ENCODE measurements at regions not wholly inside any gene's neighbourhood (a gene's known extent, or its start where the extent isn't known, plus 50 kb on each side); places are given as distances from the start of the nearest gene placed in this dataset.

DNA sequence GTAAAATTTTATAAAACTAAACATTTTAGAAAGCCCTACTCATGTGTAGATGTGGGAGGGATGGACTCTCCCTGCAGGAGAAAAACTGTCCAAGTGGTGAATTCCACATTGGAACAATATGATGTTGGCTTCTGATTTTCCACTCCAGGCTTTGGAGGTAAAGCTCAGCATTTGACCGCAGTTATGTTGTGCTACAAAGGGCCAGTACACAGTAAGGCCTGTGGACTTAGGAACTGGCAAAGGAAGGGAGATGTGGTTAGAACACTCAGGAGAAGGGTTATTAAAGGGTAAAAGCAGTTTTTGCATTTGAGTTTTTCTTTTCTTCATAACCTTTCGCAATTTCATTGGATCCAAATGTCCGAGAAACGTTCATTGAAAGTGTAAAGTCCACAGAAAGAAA is 150.3 kb upstream of the SASH1 start:
- Histone ChIP-seq H3K9me3 (ENCODE audit: control insufficient read depth in 2 of 2, insufficient read depth in 1 of 2, low read length in 1 of 2) (no peaks in the 10 kb centered on the region), H3K4me1 (ENCODE audit: control insufficient read depth in 2 of 2, insufficient read depth in 2 of 2, low read length in 2 of 2) (no peaks in the 10 kb centered on the region), H3K36me3 (ENCODE audit: control insufficient read depth in 2 of 2, insufficient read depth in 2 of 2, low read length in 1 of 2) (no peaks in the 10 kb centered on the region), H3K27ac (ENCODE audit: low read depth in 1 of 2, low read length in 1 of 2) (no peak overlapping the region), H3K27me3 (ENCODE audit: control insufficient read depth in 2 of 2, insufficient read depth in 1 of 2, low read length in 1 of 2) (peaks cover 25 to 74% of the 10 kb centered on the region in 2 donors), H3K4me3 (ENCODE audit: low read length in 2 of 2) (no peak overlapping the region)
- DNase-seq (ENCODE audit: low read depth in 6 of 9, low spot score in 9 of 9), result no peak
- WGBS, result 96% methylated on average over 4 of the region's 4 CpGs

DNA sequence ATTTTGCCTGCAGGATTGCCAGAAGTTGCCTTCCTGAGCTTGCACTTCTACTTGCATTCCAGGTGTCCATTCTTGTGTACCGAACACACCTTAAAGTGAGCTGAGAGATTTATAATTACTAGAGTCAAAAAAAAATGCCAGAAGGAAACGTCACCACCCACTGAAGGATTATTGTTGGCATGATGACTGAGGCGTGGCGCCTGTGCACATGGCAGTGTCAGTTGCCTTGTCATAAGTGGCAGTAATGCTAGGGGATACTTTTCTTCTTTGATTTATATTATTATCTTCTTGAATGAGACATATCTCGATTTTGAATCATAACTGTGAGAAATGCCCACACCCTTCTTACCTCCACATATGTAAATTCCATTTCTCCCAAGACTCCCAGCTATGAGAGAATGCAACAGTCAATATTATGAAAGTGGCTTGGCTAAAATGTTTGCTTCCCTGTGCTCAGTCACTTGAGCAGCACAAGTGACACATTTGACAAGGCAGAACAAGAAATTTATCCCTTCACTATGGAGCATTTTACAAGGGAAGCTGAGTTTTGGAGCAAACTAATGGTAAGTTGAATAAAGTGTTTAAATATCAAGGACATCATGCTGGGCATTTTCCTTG is 149.5 kb upstream of the SASH1 start:
- Histone ChIP-seq H3K4me1 (ENCODE audit: control insufficient read depth in 2 of 2, insufficient read depth in 2 of 2, low read length in 2 of 2) (no peaks in the 10 kb centered on the region), H3K9me3 (ENCODE audit: control insufficient read depth in 2 of 2, insufficient read depth in 1 of 2, low read length in 1 of 2) (no peaks in the 10 kb centered on the region), H3K27me3 (ENCODE audit: control insufficient read depth in 2 of 2, insufficient read depth in 1 of 2, low read length in 1 of 2) (peaks cover 33 to 79% of the 10 kb centered on the region in 2 donors), H3K4me3 (ENCODE audit: low read length in 2 of 2) (no peak overlapping the region), H3K36me3 (ENCODE audit: control insufficient read depth in 2 of 2, insufficient read depth in 2 of 2, low read length in 1 of 2) (no peaks in the 10 kb centered on the region), H3K27ac (ENCODE audit: low read depth in 1 of 2, low read length in 1 of 2) (no peak overlapping the region)
- WGBS, result 89% methylated on average over 5 of the region's 5 CpGs
- no peak for DNase-seq (ENCODE audit: low read depth in 6 of 9, low spot score in 9 of 9)

DNA sequence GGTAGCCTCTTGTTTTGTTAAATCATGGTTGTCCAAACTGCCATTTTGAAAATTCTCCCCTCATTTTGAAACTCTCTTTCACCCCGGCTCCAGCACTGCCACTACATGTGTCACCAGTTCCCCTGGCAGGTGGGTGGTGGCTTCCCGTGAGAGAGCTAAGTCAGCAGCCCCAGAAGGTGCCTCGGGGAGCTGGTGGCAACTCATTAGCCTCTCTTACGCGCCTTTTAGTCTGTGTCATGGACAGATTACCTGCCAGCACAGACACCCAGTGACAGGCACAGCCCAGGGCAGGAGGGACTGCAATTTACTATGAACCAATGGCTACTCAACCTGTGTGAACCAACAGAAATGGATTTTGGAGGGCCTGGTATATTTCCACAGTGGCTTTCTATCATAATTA is 147.1 kb upstream of the SASH1 start:
- no peak for DNase-seq (ENCODE audit: low read depth in 6 of 9, low spot score in 9 of 9)
- H3K36me3 ChIP-seq (ENCODE audit: control insufficient read depth in 2 of 2, insufficient read depth in 2 of 2, low read length in 1 of 2), result no peaks in the 10 kb centered on the region
- H3K4me1 ChIP-seq (ENCODE audit: control insufficient read depth in 2 of 2, insufficient read depth in 2 of 2, low read length in 2 of 2), result peaks cover 3 to 5% of the 10 kb centered on the region in 2 donors
- H3K4me3 ChIP-seq (ENCODE audit: low read length in 2 of 2), result no peak overlapping the region
- no peak overlapping the region for H3K27ac ChIP-seq (ENCODE audit: low read depth in 1 of 2, low read length in 1 of 2)
- H3K9me3 ChIP-seq (ENCODE audit: control insufficient read depth in 2 of 2, insufficient read depth in 1 of 2, low read length in 1 of 2), result no peaks in the 10 kb centered on the region
- H3K27me3 ChIP-seq (ENCODE audit: control insufficient read depth in 2 of 2, insufficient read depth in 1 of 2, low read length in 1 of 2), result peaks cover 42 to 82% of the 10 kb centered on the region in 2 donors
- WGBS, result 93% methylated on average over 5 of the region's 5 CpGs

DNA sequence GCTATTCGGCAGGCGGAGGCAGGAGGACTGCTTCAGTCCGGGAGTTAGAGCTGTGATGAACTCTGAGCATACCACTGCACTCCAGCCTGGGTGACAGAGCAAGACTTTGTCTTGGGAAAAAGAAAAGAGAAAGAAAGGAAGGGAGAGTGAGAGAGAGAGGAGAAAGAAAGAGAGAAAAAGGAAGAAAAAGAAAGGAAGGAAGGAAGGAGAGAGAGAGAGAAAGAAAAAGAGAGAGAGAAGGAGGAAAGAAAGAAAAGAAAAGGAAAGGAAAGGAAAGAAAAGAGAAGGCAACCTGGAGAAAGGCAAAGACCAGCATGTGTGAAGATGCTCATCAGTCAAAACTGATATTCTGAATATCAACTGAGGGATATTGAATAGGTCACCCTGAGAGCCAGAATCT is 143.1 kb upstream of the SASH1 start:
- no peak for DNase-seq (ENCODE audit: low read depth in 6 of 9, low spot score in 9 of 9)
- 95% methylated on average over 3 of the region's 3 CpGs for WGBS
- Histone ChIP-seq H3K4me3 (ENCODE audit: low read length in 2 of 2) (no peak overlapping the region), H3K36me3 (ENCODE audit: control insufficient read depth in 2 of 2, insufficient read depth in 2 of 2, low read length in 1 of 2) (no peaks in the 10 kb centered on the region), H3K27ac (ENCODE audit: low read depth in 1 of 2, low read length in 1 of 2) (no peak overlapping the region), H3K4me1 (ENCODE audit: control insufficient read depth in 2 of 2, insufficient read depth in 2 of 2, low read length in 2 of 2) (peaks cover 14 to 37% of the 10 kb centered on the region in 2 donors), H3K9me3 (ENCODE audit: control insufficient read depth in 2 of 2, insufficient read depth in 1 of 2, low read length in 1 of 2) (peaks cover 1 to 4% of the 10 kb centered on the region in 2 donors), H3K27me3 (ENCODE audit: control insufficient read depth in 2 of 2, insufficient read depth in 1 of 2, low read length in 1 of 2) (peaks cover 55 to 81% of the 10 kb centered on the region in 2 donors)

DNA sequence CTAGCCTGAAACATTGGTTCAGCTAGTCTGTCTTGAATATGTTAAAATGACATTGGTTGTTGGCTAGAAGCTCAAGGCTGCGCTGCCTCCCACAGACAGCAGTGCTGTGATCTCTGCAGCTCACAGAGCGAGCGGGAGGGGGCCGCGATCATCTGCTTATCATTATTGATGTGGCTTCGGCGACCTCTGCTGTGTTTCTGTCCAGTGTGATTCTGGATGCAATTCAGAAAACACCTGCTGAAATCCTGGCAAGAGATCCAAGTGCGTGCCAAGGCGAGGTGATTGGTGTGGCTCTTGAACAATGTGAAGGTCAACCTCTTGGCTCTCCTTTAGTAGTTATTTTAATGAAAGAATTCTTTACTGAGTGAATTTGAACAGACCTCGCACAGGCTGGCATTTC is 142.3 kb upstream of the SASH1 start:
- WGBS, result 72% methylated on average over 10 of the region's 10 CpGs
- Histone ChIP-seq H3K4me3 (ENCODE audit: low read length in 2 of 2) (no peak overlapping the region), H3K4me1 (ENCODE audit: control insufficient read depth in 2 of 2, insufficient read depth in 2 of 2, low read length in 2 of 2) (peaks cover 17 to 43% of the 10 kb centered on the region in 2 donors), H3K9me3 (ENCODE audit: control insufficient read depth in 2 of 2, insufficient read depth in 1 of 2, low read length in 1 of 2) (peaks cover 1 to 4% of the 10 kb centered on the region in 2 donors), H3K36me3 (ENCODE audit: control insufficient read depth in 2 of 2, insufficient read depth in 2 of 2, low read length in 1 of 2) (no peaks in the 10 kb centered on the region), H3K27me3 (ENCODE audit: control insufficient read depth in 2 of 2, insufficient read depth in 1 of 2, low read length in 1 of 2) (peaks cover 60 to 81% of the 10 kb centered on the region in 2 donors), H3K27ac (ENCODE audit: low read depth in 1 of 2, low read length in 1 of 2) (no peak overlapping the region)
- peak in 3 of 9 donors; percentile 12 to 34 (median 13) for DNase-seq (ENCODE audit: low read depth in 6 of 9, low spot score in 9 of 9)

DNA sequence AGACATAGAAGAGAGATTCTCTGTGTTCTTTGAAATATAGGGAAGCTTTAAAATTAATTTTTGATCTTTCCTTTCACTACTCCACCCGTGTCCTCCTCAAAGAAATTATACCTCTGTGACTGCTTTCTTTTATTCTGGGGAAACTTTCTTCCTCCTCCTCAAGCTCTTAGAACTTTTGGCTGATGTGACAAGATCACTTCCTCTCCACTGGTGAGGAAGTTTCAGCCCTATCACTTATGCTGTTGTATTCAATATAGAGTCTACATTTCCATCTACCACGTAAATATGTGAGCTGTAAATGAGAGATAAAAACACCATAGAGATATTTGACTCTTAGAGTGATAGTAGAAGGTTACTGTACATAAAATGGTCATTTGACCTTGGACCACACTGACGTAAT is 141.9 kb upstream of the SASH1 start:
- DNase-seq (ENCODE audit: low read depth in 6 of 9, low spot score in 9 of 9), result peak in 1 of 9 donors; percentile 29
- Histone ChIP-seq H3K36me3 (ENCODE audit: control insufficient read depth in 2 of 2, insufficient read depth in 2 of 2, low read length in 1 of 2) (no peaks in the 10 kb centered on the region), H3K27ac (ENCODE audit: low read depth in 1 of 2, low read length in 1 of 2) (no peak overlapping the region), H3K4me1 (ENCODE audit: control insufficient read depth in 2 of 2, insufficient read depth in 2 of 2, low read length in 2 of 2) (peaks cover 18 to 48% of the 10 kb centered on the region in 2 donors), H3K9me3 (ENCODE audit: control insufficient read depth in 2 of 2, insufficient read depth in 1 of 2, low read length in 1 of 2) (peaks cover 1 to 4% of the 10 kb centered on the region in 2 donors), H3K27me3 (ENCODE audit: control insufficient read depth in 2 of 2, insufficient read depth in 1 of 2, low read length in 1 of 2) (peaks cover 64 to 81% of the 10 kb centered on the region in 2 donors), H3K4me3 (ENCODE audit: low read length in 2 of 2) (no peak overlapping the region)
- WGBS, result 42% methylated on average over 3 of the region's 3 CpGs

DNA sequence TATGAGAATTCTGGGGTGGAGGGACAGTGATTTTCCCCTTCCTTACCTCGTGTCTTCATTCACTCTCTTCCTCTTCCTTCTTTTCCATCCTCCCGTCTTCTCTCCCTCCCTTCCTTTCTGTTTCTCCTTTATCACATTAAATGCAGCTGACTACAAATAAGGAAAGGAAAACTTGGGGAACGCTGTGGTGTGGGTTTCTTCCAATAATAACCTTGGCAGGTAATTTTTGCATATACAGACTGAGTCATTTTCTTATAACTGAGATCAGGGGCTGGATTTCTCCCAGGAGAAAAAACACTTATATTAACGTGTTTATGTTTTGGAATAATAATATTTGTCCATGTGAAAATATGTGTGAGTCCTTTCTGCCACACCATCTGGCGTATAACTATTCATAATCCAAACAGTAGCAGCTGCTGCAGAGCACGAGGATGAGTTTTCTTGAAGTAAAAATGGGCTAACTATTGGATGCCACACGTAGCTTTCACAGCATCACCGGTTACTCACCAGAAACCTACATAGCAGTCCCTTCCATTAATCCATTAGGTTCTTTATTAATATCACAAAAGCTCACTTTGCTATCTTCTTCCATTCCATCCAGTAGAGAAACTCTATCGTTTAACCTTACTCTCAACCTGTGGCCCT is 139.2 kb upstream of the SASH1 start:
- WGBS, result 57% methylated on average over 9 of the region's 9 CpGs
- H3K4me3 ChIP-seq (ENCODE audit: low read length in 2 of 2), result no peak overlapping the region
- peaks cover 18 to 49% of the 10 kb centered on the region in 2 donors for H3K4me1 ChIP-seq (ENCODE audit: control insufficient read depth in 2 of 2, insufficient read depth in 2 of 2, low read length in 2 of 2)
- peaks cover 64 to 81% of the 10 kb centered on the region in 2 donors for H3K27me3 ChIP-seq (ENCODE audit: control insufficient read depth in 2 of 2, insufficient read depth in 1 of 2, low read length in 1 of 2)
- H3K9me3 ChIP-seq (ENCODE audit: control insufficient read depth in 2 of 2, insufficient read depth in 1 of 2, low read length in 1 of 2), result peaks cover 1 to 4% of the 10 kb centered on the region in 2 donors
- no peak for DNase-seq (ENCODE audit: low read depth in 6 of 9, low spot score in 9 of 9)
- peak overlapping the region in 1 of 2 donors; percentile 50 for H3K27ac ChIP-seq (ENCODE audit: low read depth in 1 of 2, low read length in 1 of 2)
- H3K36me3 ChIP-seq (ENCODE audit: control insufficient read depth in 2 of 2, insufficient read depth in 2 of 2, low read length in 1 of 2), result no peaks in the 10 kb centered on the region

DNA sequence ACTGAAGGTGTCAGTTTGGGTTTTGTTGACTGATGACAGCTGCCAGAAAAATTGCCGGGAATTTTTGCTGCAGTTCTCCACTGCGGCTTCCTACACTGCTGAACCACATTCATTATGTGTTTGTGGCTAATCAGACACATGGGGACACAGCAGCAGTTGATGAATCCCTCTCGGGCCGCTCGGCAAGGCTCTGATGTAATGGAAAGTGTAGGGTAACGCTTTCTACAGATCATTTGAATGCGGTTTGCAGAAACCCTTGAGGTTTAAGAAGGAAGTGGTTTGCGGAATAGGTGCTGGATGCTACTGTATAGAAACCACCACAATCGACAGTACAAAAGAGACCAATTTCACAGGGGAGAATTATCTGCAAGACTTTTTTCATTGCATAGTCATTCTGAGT is 138.7 kb upstream of the SASH1 start:
- Histone ChIP-seq H3K27me3 (ENCODE audit: control insufficient read depth in 2 of 2, insufficient read depth in 1 of 2, low read length in 1 of 2) (peaks cover 65 to 82% of the 10 kb centered on the region in 2 donors), H3K9me3 (ENCODE audit: control insufficient read depth in 2 of 2, insufficient read depth in 1 of 2, low read length in 1 of 2) (peaks cover 1 to 4% of the 10 kb centered on the region in 2 donors), H3K4me1 (ENCODE audit: control insufficient read depth in 2 of 2, insufficient read depth in 2 of 2, low read length in 2 of 2) (peaks cover 18 to 49% of the 10 kb centered on the region in 2 donors), H3K4me3 (ENCODE audit: low read length in 2 of 2) (no peak overlapping the region), H3K36me3 (ENCODE audit: control insufficient read depth in 2 of 2, insufficient read depth in 2 of 2, low read length in 1 of 2) (no peaks in the 10 kb centered on the region), H3K27ac (ENCODE audit: low read depth in 1 of 2, low read length in 1 of 2) (peak overlapping the region in 1 of 2 donors; percentile 50)
- 4% methylated on average over 9 of the region's 9 CpGs for WGBS
- DNase-seq (ENCODE audit: low read depth in 6 of 9, low spot score in 9 of 9), result peak; percentile 74 to 98 (median 93)

DNA sequence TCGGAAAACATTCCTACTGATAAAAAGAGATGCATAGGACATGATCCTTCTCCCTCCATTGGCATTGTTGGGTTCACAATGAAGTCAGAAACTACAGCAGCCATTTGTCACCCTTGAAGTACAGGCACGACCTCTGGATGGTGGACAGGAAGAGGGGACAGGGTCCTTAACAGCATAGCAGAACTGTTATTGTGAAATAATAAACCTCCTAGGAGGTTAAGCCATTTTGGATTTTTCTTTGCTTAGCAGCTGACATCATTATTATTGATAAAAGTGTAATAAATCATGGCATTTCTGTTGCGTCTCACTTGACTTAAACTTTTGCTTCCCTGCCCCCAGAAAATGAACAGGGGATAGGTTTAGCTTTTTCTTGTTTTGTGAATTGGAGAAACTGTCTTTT is 134.3 kb upstream of the SASH1 start:
- no peak overlapping the region for H3K27ac ChIP-seq (ENCODE audit: low read depth in 1 of 2, low read length in 1 of 2)
- no peak for DNase-seq (ENCODE audit: low read depth in 6 of 9, low spot score in 9 of 9)
- peaks cover 63 to 85% of the 10 kb centered on the region in 2 donors for H3K27me3 ChIP-seq (ENCODE audit: control insufficient read depth in 2 of 2, insufficient read depth in 1 of 2, low read length in 1 of 2)
- no peak overlapping the region for H3K4me3 ChIP-seq (ENCODE audit: low read length in 2 of 2)
- 84% methylated on average over 3 of the region's 3 CpGs for WGBS
- peaks cover 11 to 24% of the 10 kb centered on the region in 2 donors for H3K4me1 ChIP-seq (ENCODE audit: control insufficient read depth in 2 of 2, insufficient read depth in 2 of 2, low read length in 2 of 2)
- no peaks in the 10 kb centered on the region for H3K36me3 ChIP-seq (ENCODE audit: control insufficient read depth in 2 of 2, insufficient read depth in 2 of 2, low read length in 1 of 2)
- no peaks in the 10 kb centered on the region for H3K9me3 ChIP-seq (ENCODE audit: control insufficient read depth in 2 of 2, insufficient read depth in 1 of 2, low read length in 1 of 2)

Data from thymus (tissue), 11 donors.